ENCODE measurements at regions not wholly inside any gene's neighbourhood (a gene's known extent, or its start where the extent isn't known, plus 50 kb on each side); places are given as distances from the start of the nearest gene placed in this dataset.

GRCh38 chr3:76972624-76973296, 67.1 kb upstream of the ROBO2 start:
- DNase-seq (ENCODE audit: low spot score), result no peak

GRCh38 chr3:76976996-76977395, 62.9 kb upstream of the ROBO2 start:
- no peak for DNase-seq (ENCODE audit: low spot score)

- DNase-seq (ENCODE audit: low spot score), result no peak
Observed at GRCh38 chr3:76985645-76986044, 54.3 kb upstream of the ROBO2 start.

GRCh38 chr3:76986876-76987474, 52.9 kb upstream of the ROBO2 start:
- DNase-seq (ENCODE audit: low spot score), result no peak

All from hepatic stellate cell (primary cell).